WTC11 (cell line): ENCODE measurements at regions not wholly inside any gene's neighbourhood (a gene's known extent, or its start where the extent isn't known, plus 50 kb on each side); places are given as distances from the start of the nearest gene placed in this dataset.

Experiments used
- CREB1 ChIP-seq: sonication (generic); formaldehyde crosslinking; IDR thresholded peaks from 2 replicates; pipeline ENCODE4 v1.8.0; 2023; ENCODE audit warnings: mild to moderate bottlenecking, missing genetic modification reagents
- CTCF ChIP-seq: fragments of 200-600 bp; IDR thresholded peaks from 2 replicates; pipeline ENCODE4 v1.8.0; 2022; ENCODE audit warnings: antibody characterized with exemption
- FOXP4 ChIP-seq: sonication (generic); formaldehyde crosslinking; IDR thresholded peaks from 2 replicates; pipeline ENCODE4 v1.8.0; 2022; ENCODE audit warnings: mild to moderate bottlenecking, missing genetic modification reagents
- GABPB1 ChIP-seq: sonication (generic); formaldehyde crosslinking; IDR thresholded peaks from 2 replicates; pipeline ENCODE4 v1.8.1; 2023; ENCODE audit warnings: mild to moderate bottlenecking, missing genetic modification reagents
- IRF2 ChIP-seq: sonication (generic); formaldehyde crosslinking; IDR thresholded peaks from 2 replicates; pipeline ENCODE4 v1.8.0; 2022; ENCODE audit warnings: low read depth, missing genetic modification reagents, borderline replicate concordance
- RELA ChIP-seq: sonication (generic); formaldehyde crosslinking; IDR thresholded peaks from 2 replicates; pipeline ENCODE4 v1.8.1; 2022; ENCODE audit warnings: missing genetic modification reagents, mild to moderate bottlenecking, borderline replicate concordance
- ZNF121 ChIP-seq: sonication (generic); formaldehyde crosslinking; IDR thresholded peaks from 2 replicates; pipeline ENCODE4 v1.8.0; 2023; ENCODE audit warnings: missing genetic modification reagents
- ZNF423 ChIP-seq: fragments of 250-450 bp; sonication (Bioruptor Pico); IDR thresholded peaks from 2 replicates; pipeline ENCODE4 v2.1.2; 2022; ENCODE audit warnings: mild to moderate bottlenecking, moderate library complexity

- TF ChIP-seq RELA (no peak), ZNF423 (CRISPR knock-in tag) (no peak), GABPB1 (no peak), ZNF121 (CRISPR knock-in tag) (no peak), CTCF (no peak), IRF2 (no peak), FOXP4 (CRISPR knock-in tag) (no peak), CREB1 (CRISPR knock-in tag) (no peak)
These were observed 223.2 kb downstream of the PCDH7 start for GRCh38 chr4:30943356-30943755.
